K562 (cell line): ENCODE measurements at regions not wholly inside any gene's neighbourhood (a gene's known extent, or its start where the extent isn't known, plus 50 kb on each side); places are given as distances from the start of the nearest gene placed in this dataset.

Source experiments
- EP300 ChIP-seq: IDR thresholded peaks from 2 replicates; pipeline ENCODE4 v1.6.1; 2012; ENCODE audit warnings: low read length, improper control_type of control experiment
- RBM17 ChIP-seq: fragments of 200-400 bp; formaldehyde crosslinking; IDR thresholded peaks from 2 replicates; pipeline ENCODE4 v1.6.1; 2017; ENCODE audit warnings: low read depth, mild to moderate bottlenecking, low read length, borderline replicate concordance
- SMAD3 ChIP-seq: fragments of 450-650 bp; formaldehyde crosslinking; conservative IDR thresholded peaks from 2 replicates; pipeline ENCODE4 v1.4.0; 2020; ENCODE audit warnings: mild to moderate bottlenecking
- YY1 ChIP-seq, 3 experiments: IDR thresholded peaks; 2 replicates each; pipeline ENCODE4 v1.6.1; 2011; ENCODE audit warnings: low read length in 2 of 3, mild to moderate bottlenecking in 2 of 3, moderate library complexity in 2 of 3, borderline replicate concordance in 1 of 3, control low read depth in 1 of 3, low read depth in 1 of 3; ENCODE audit not compliant: insufficient read depth in 3 of 3, insufficient replicate concordance in 2 of 3, control insufficient read depth in 1 of 3, insufficient read length in 1 of 3; ENCODE audit errors: extremely low read depth in 1 of 3
- TF ChIP-seq, protein P1 (sequence below), 2 experiments: fragments of 450-650 bp; formaldehyde crosslinking in 1 of 2; IDR thresholded peaks; 2 replicates each; pipeline versions ENCODE4 v1.4.0 to v1.6.1; 2014 to 2020; ENCODE audit warnings: mild to moderate bottlenecking in 2 of 2, borderline replicate concordance in 1 of 2, low read depth in 1 of 2
- TF ChIP-seq, protein P2 (sequence below): fragments of 450-650 bp; IDR thresholded peaks from 2 replicates; pipeline ENCODE4 v1.7.1; 2018; ENCODE audit warnings: mild to moderate bottlenecking, low read depth; ENCODE audit not compliant: partially characterized antibody
- TF ChIP-seq, protein P3 (sequence below), 2 experiments: fragments of 450-650 bp in 1 of 2; IDR thresholded peaks; 2 replicates each; pipeline ENCODE4 v1.6.1; 2011 to 2017; ENCODE audit warnings: low read depth in 2 of 2, antibody characterized with exemption in 1 of 2, borderline replicate concordance in 1 of 2, low read length in 1 of 2, mild to moderate bottlenecking in 1 of 2, mixed read lengths in 1 of 2; ENCODE audit not compliant: control insufficient read depth in 1 of 2

DNA sequence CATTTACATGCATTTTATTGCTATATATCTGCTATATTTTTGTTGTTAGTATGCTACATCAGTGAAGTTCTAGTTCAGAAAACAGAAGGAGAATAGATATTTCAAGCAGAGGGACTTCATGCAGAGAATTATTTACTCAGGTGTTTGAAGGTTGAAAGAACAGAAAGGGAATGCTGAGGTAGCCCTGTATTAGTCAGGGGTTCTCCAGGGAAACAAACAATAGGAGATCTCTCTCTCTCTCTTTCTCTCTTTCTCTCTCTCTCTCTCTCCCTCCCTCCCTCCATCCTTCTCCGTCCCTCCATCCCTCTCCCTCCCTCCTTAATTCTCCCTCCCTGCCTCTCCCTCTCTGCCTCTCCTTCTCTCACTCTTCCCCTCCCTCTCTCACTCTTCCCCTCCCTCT, 114.3 kb upstream of the TDRD3 start:
- TF ChIP-seq, protein P1, sequence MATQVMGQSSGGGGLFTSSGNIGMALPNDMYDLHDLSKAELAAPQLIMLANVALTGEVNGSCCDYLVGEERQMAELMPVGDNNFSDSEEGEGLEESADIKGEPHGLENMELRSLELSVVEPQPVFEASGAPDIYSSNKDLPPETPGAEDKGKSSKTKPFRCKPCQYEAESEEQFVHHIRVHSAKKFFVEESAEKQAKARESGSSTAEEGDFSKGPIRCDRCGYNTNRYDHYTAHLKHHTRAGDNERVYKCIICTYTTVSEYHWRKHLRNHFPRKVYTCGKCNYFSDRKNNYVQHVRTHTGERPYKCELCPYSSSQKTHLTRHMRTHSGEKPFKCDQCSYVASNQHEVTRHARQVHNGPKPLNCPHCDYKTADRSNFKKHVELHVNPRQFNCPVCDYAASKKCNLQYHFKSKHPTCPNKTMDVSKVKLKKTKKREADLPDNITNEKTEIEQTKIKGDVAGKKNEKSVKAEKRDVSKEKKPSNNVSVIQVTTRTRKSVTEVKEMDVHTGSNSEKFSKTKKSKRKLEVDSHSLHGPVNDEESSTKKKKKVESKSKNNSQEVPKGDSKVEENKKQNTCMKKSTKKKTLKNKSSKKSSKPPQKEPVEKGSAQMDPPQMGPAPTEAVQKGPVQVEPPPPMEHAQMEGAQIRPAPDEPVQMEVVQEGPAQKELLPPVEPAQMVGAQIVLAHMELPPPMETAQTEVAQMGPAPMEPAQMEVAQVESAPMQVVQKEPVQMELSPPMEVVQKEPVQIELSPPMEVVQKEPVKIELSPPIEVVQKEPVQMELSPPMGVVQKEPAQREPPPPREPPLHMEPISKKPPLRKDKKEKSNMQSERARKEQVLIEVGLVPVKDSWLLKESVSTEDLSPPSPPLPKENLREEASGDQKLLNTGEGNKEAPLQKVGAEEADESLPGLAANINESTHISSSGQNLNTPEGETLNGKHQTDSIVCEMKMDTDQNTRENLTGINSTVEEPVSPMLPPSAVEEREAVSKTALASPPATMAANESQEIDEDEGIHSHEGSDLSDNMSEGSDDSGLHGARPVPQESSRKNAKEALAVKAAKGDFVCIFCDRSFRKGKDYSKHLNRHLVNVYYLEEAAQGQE (IDR thresholded peaks at IDR 0.05; ENCODE audit: borderline replicate concordance) = no peak
- TF ChIP-seq, protein P1 (CRISPR knock-in tag; IDR thresholded peaks at IDR 0.05; ENCODE audit: low read depth) = no peak
- TF ChIP-seq RBM17 (no peak), SMAD3 (no peak), EP300 (no peak), YY1 (IDR thresholded peaks at IDR 0.05; ENCODE audit: borderline replicate concordance in 1 of 3, control insufficient read depth in 1 of 3, extremely low read depth in 1 of 3, insufficient read depth in 3 of 3, insufficient read length in 1 of 3, insufficient replicate concordance in 2 of 3, low read depth in 1 of 3, low read length in 2 of 3) (no peak)
- TF ChIP-seq, protein P2, sequence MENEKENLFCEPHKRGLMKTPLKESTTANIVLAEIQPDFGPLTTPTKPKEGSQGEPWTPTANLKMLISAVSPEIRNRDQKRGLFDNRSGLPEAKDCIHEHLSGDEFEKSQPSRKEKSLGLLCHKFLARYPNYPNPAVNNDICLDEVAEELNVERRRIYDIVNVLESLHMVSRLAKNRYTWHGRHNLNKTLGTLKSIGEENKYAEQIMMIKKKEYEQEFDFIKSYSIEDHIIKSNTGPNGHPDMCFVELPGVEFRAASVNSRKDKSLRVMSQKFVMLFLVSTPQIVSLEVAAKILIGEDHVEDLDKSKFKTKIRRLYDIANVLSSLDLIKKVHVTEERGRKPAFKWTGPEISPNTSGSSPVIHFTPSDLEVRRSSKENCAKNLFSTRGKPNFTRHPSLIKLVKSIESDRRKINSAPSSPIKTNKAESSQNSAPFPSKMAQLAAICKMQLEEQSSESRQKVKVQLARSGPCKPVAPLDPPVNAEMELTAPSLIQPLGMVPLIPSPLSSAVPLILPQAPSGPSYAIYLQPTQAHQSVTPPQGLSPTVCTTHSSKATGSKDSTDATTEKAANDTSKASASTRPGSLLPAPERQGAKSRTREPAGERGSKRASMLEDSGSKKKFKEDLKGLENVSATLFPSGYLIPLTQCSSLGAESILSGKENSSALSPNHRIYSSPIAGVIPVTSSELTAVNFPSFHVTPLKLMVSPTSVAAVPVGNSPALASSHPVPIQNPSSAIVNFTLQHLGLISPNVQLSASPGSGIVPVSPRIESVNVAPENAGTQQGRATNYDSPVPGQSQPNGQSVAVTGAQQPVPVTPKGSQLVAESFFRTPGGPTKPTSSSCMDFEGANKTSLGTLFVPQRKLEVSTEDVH = no peak
- TF ChIP-seq, protein P3, sequence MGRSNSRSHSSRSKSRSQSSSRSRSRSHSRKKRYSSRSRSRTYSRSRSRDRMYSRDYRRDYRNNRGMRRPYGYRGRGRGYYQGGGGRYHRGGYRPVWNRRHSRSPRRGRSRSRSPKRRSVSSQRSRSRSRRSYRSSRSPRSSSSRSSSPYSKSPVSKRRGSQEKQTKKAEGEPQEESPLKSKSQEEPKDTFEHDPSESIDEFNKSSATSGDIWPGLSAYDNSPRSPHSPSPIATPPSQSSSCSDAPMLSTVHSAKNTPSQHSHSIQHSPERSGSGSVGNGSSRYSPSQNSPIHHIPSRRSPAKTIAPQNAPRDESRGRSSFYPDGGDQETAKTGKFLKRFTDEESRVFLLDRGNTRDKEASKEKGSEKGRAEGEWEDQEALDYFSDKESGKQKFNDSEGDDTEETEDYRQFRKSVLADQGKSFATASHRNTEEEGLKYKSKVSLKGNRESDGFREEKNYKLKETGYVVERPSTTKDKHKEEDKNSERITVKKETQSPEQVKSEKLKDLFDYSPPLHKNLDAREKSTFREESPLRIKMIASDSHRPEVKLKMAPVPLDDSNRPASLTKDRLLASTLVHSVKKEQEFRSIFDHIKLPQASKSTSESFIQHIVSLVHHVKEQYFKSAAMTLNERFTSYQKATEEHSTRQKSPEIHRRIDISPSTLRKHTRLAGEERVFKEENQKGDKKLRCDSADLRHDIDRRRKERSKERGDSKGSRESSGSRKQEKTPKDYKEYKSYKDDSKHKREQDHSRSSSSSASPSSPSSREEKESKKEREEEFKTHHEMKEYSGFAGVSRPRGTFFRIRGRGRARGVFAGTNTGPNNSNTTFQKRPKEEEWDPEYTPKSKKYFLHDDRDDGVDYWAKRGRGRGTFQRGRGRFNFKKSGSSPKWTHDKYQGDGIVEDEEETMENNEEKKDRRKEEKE (IDR thresholded peaks at IDR 0.05; ENCODE audit: borderline replicate concordance in 1 of 2, control insufficient read depth in 1 of 2, low read depth in 2 of 2, low read length in 1 of 2) = no peak
